ENCODE measurements at regions not wholly inside any gene's neighbourhood (a gene's known extent, or its start where the extent isn't known, plus 50 kb on each side); places are given as distances from the start of the nearest gene placed in this dataset.

GRCh38 chr9:7912037-7912535, 112.5 kb upstream of the DMAC1 start:
- no peaks in the 10 kb centered on the region for H3K9me3 ChIP-seq
- no peaks in the 10 kb centered on the region for H3K36me3 ChIP-seq
- H3K4me1 ChIP-seq, result no peaks in the 10 kb centered on the region
- ATAC-seq (no peak), DNase-seq (no peak)
- H3K27me3 ChIP-seq, result no peaks in the 10 kb centered on the region
- no peak for TF ChIP-seq CTCF (IDR thresholded peaks at IDR 0.05)
- intact Hi-C loops (cut with DNase I), result no loop called here
- no peak overlapping the region for H3K4me3 ChIP-seq
- no peak overlapping the region for H3K27ac ChIP-seq

- no peak for DNase-seq
- intact Hi-C loops (cut with DNase I), result no loop called here
- no peak for ATAC-seq
These were observed 110.9 kb upstream of the DMAC1 start for GRCh38 chr9:7910426-7911020.

GRCh38 chr9:7909537-7909936, 110.0 kb upstream of the DMAC1 start:
- Histone ChIP-seq H3K36me3 (no peaks in the 10 kb centered on the region), H3K27ac (no peak overlapping the region), H3K9me3 (no peaks in the 10 kb centered on the region), H3K4me3 (no peak overlapping the region), H3K4me1 (no peaks in the 10 kb centered on the region), H3K27me3 (no peaks in the 10 kb centered on the region)
- intact Hi-C loops (cut with DNase I), result no loop called here
- no peak for TF ChIP-seq CTCF (IDR thresholded peaks at IDR 0.05)
- DNase-seq, result no peak
- no peak for ATAC-seq

More at GRCh38 chr9:7910426-7911020, 110.9 kb upstream of the DMAC1 start:
- H3K4me3 ChIP-seq, result no peak overlapping the region
- TF ChIP-seq CTCF (IDR thresholded peaks at IDR 0.05), result no peak
- no peaks in the 10 kb centered on the region for H3K9me3 ChIP-seq
- no peaks in the 10 kb centered on the region for H3K27me3 ChIP-seq
- no peaks in the 10 kb centered on the region for H3K36me3 ChIP-seq
- H3K27ac ChIP-seq, result no peak overlapping the region
- no peaks in the 10 kb centered on the region for H3K4me1 ChIP-seq

GRCh38 chr9:7907551-7908337, 108.2 kb upstream of the DMAC1 start:
- H3K9me3 ChIP-seq, result no peaks in the 10 kb centered on the region
- no peak overlapping the region for H3K4me3 ChIP-seq
- TF ChIP-seq CTCF (IDR thresholded peaks at IDR 0.05), result no peak
- H3K27me3 ChIP-seq, result no peaks in the 10 kb centered on the region
- DNase-seq, result no peak
- H3K36me3 ChIP-seq, result no peaks in the 10 kb centered on the region
- intact Hi-C loops (cut with DNase I), result no loop called here
- no peaks in the 10 kb centered on the region for H3K4me1 ChIP-seq
- H3K27ac ChIP-seq, result no peak overlapping the region
- no peak for ATAC-seq

GRCh38 chr9:7906783-7907550, 107.4 kb upstream of the DMAC1 start:
- intact Hi-C loops (cut with DNase I), result no loop called here
- Histone ChIP-seq H3K9me3 (no peaks in the 10 kb centered on the region), H3K27me3 (no peaks in the 10 kb centered on the region), H3K4me3 (no peak overlapping the region), H3K27ac (no peak overlapping the region), H3K4me1 (no peaks in the 10 kb centered on the region), H3K36me3 (no peaks in the 10 kb centered on the region)
- peak in 2 of 4 donors; percentile 26 to 32 for DNase-seq
- TF ChIP-seq CTCF (IDR thresholded peaks at IDR 0.05), result no peak
- no peak for ATAC-seq

All from left lung (tissue), 4 donors.